T-helper 1 cell treated with Interleukin-12 subunit alpha and Interleukin-12 subunit beta and Interleukin-4 antibody, amounts not matched to agents 30 μg/mL and 1 μg/mL, for 36 hours (primary cell): ENCODE measurements at regions not wholly inside any gene's neighbourhood (a gene's known extent, or its start where the extent isn't known, plus 50 kb on each side); places are given as distances from the start of the nearest gene placed in this dataset.

Experiments
- H3K27ac Mint-ChIP-seq: one replicate; pipeline ENCODE4 v1.8.0; 2021; ENCODE audit warnings: mild to moderate bottlenecking, mixed read lengths
- H3K27me3 Mint-ChIP-seq: one replicate; pipeline ENCODE4 v1.8.0; 2021; ENCODE audit warnings: low read depth, mixed read lengths
- H3K36me3 Mint-ChIP-seq: one replicate; pipeline ENCODE4 v1.8.0; 2021; ENCODE audit warnings: low read depth, mixed read lengths
- H3K4me1 Mint-ChIP-seq: one replicate; pipeline ENCODE4 v1.8.0; 2021; ENCODE audit warnings: low read depth, mixed read lengths
- H3K4me3 Mint-ChIP-seq: one replicate; pipeline ENCODE4 v1.8.0; 2021; ENCODE audit warnings: mild to moderate bottlenecking, moderate library complexity, mixed read lengths
- H3K9me3 Mint-ChIP-seq: one replicate; pipeline ENCODE4 v1.8.0; 2021; ENCODE audit warnings: mixed read lengths

GRCh38 chr2:21453723-21454450 lies 330.1 kb downstream of the TDRD15 start:
- H3K4me3 Mint-ChIP-seq, result no peak overlapping the region

GRCh38 chr2:21454839-21455238 lies 331.1 kb downstream of the TDRD15 start:
- no peak overlapping the region for H3K27ac Mint-ChIP-seq
- H3K9me3 Mint-ChIP-seq, result no peaks in the 10 kb centered on the region
- no peak overlapping the region for H3K4me3 Mint-ChIP-seq
- H3K36me3 Mint-ChIP-seq, result no peaks in the 10 kb centered on the region
- H3K27me3 Mint-ChIP-seq, result no peaks in the 10 kb centered on the region
- H3K4me1 Mint-ChIP-seq, result no peaks in the 10 kb centered on the region

More at GRCh38 chr2:21453723-21454450, 330.1 kb downstream of the TDRD15 start:
- Mint-ChIP-seq H3K9me3 (no peaks in the 10 kb centered on the region), H3K4me1 (no peaks in the 10 kb centered on the region), H3K27me3 (no peaks in the 10 kb centered on the region), H3K36me3 (no peaks in the 10 kb centered on the region), H3K27ac (no peak overlapping the region)

DNA sequence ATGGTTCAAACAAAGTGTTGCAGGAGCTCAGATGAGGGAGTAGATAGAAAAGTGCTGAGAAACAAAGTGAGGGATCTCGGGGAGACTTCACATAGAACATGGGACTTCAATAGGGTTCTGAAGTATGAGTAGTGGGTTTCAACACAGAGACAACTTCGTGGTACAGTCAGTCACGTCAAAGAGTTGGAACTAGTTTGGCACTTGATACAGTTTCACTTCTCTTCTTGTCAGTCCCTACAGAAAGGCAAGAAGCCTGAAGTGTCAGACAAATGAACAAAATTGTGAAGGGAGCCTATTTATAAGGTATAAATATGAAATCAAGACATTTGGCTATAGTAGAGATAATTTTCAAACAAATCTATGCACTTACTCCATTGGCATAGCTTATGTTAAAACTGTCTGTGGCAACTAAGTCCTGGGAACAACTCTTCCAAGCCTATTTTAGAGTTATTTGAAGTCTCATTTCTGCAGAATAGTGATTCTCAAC lies 338.0 kb downstream of the TDRD15 start:
- Mint-ChIP-seq H3K4me3 (no peak overlapping the region), H3K4me1 (no peaks in the 10 kb centered on the region), H3K27ac (no peak overlapping the region), H3K27me3 (no peaks in the 10 kb centered on the region), H3K36me3 (no peaks in the 10 kb centered on the region), H3K9me3 (no peaks in the 10 kb centered on the region)

DNA sequence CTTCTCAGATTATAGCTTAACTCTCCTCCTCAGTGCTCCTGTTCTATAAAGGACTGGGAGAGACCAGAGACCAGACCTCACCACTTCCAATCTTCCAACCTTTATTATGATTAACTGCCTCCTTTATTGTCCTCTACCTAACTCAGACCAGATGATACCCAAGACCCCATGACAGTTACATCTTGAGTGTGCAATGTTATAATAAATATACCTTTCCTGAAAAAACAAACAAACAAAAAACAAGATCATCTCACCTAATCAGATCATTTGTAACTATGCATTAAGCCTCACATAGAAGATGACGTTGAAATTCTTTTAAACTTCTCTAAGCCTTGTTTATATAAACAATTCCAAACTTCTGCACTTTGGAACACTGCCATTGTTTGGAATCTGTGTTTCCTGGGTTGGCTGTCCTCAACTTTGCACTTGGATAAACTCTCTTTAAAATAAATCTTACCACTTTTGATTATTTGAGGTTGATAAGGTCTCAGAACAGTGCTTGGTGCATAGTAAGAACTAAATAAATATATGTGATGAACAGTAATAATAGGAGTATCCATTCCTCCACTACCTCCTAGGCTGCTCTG lies 342.7 kb downstream of the TDRD15 start:
- H3K27me3 Mint-ChIP-seq, result no peaks in the 10 kb centered on the region
- no peaks in the 10 kb centered on the region for H3K4me1 Mint-ChIP-seq
- H3K36me3 Mint-ChIP-seq, result no peaks in the 10 kb centered on the region
- H3K4me3 Mint-ChIP-seq, result no peak overlapping the region
- H3K27ac Mint-ChIP-seq, result no peak overlapping the region
- no peaks in the 10 kb centered on the region for H3K9me3 Mint-ChIP-seq

- no peak overlapping the region for H3K27ac Mint-ChIP-seq
- H3K36me3 Mint-ChIP-seq, result no peaks in the 10 kb centered on the region
- H3K9me3 Mint-ChIP-seq, result no peaks in the 10 kb centered on the region
- H3K4me1 Mint-ChIP-seq, result no peaks in the 10 kb centered on the region
- H3K27me3 Mint-ChIP-seq, result no peaks in the 10 kb centered on the region
- H3K4me3 Mint-ChIP-seq, result no peak overlapping the region
These were observed 343.6 kb downstream of the TDRD15 start for GRCh38 chr2:21467280-21467818.

DNA sequence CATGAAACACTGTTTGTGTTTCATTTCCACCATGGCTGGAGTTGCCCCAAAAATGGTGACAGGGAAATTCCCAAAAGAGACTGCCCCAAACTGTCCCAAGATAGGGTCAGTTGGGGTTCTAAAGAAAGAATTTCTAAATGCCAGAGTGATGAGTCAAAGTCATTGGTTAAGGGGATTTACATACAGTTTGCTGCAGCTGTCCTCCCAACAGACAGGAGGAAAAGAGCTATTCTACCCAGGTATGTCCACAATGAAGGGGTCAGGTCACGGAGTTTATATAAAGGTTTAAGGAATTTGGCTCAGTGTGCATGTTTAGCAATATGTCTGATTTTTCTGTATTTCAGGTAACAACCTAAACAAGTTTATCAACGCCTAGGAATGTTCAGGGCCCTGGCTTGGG lies 344.1 kb downstream of the TDRD15 start:
- H3K36me3 Mint-ChIP-seq, result no peaks in the 10 kb centered on the region
- no peak overlapping the region for H3K27ac Mint-ChIP-seq
- H3K27me3 Mint-ChIP-seq, result no peaks in the 10 kb centered on the region
- H3K4me3 Mint-ChIP-seq, result no peak overlapping the region
- no peaks in the 10 kb centered on the region for H3K9me3 Mint-ChIP-seq
- no peaks in the 10 kb centered on the region for H3K4me1 Mint-ChIP-seq

DNA sequence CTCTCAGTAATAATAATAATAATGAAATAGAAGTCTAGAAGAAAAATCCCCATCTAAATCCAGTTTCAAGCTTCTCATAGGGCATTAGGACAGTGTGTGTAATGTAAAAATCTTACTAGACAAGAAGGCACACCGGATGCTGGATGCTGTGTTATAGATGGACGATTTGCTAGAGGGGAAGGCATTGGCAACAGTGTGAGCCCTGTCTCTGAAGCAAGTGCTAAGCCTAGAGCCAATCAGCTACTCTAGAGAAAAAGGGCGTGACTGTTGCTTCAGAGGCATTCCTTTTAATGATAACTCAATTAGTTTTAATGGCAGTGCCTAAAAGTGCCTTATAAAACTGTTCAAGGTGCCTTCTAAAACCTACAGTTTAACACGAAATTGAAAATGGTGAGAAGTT lies 344.9 kb downstream of the TDRD15 start:
- no peak overlapping the region for H3K27ac Mint-ChIP-seq
- no peaks in the 10 kb centered on the region for H3K9me3 Mint-ChIP-seq

GRCh38 chr2:21469158-21469557 lies 345.4 kb downstream of the TDRD15 start:
- no peak overlapping the region for H3K27ac Mint-ChIP-seq

More for the DNA sequence above, 344.9 kb downstream of the TDRD15 start:
- Mint-ChIP-seq H3K27me3 (no peaks in the 10 kb centered on the region), H3K4me1 (no peaks in the 10 kb centered on the region), H3K4me3 (no peak overlapping the region), H3K36me3 (no peaks in the 10 kb centered on the region)

GRCh38 chr2:21469564-21469963 lies 345.8 kb downstream of the TDRD15 start:
- H3K27me3 Mint-ChIP-seq, result no peaks in the 10 kb centered on the region
- H3K36me3 Mint-ChIP-seq, result no peaks in the 10 kb centered on the region
- no peak overlapping the region for H3K4me3 Mint-ChIP-seq
- no peak overlapping the region for H3K27ac Mint-ChIP-seq
- H3K9me3 Mint-ChIP-seq, result no peaks in the 10 kb centered on the region
- no peaks in the 10 kb centered on the region for H3K4me1 Mint-ChIP-seq

More at GRCh38 chr2:21469158-21469557, 345.4 kb downstream of the TDRD15 start:
- Mint-ChIP-seq H3K4me1 (no peaks in the 10 kb centered on the region), H3K36me3 (no peaks in the 10 kb centered on the region), H3K27me3 (no peaks in the 10 kb centered on the region), H3K4me3 (no peak overlapping the region), H3K9me3 (no peaks in the 10 kb centered on the region)

GRCh38 chr2:21480162-21480561 lies 356.4 kb downstream of the TDRD15 start:
- Mint-ChIP-seq H3K4me3 (no peak overlapping the region), H3K27ac (no peak overlapping the region), H3K4me1 (no peaks in the 10 kb centered on the region), H3K27me3 (no peaks in the 10 kb centered on the region), H3K36me3 (no peaks in the 10 kb centered on the region), H3K9me3 (no peaks in the 10 kb centered on the region)

- H3K27me3 Mint-ChIP-seq, result no peaks in the 10 kb centered on the region
- H3K4me1 Mint-ChIP-seq, result no peaks in the 10 kb centered on the region
- H3K4me3 Mint-ChIP-seq, result no peak overlapping the region
- H3K9me3 Mint-ChIP-seq, result peaks cover 3% of the 10 kb centered on the region
- H3K36me3 Mint-ChIP-seq, result no peaks in the 10 kb centered on the region
- H3K27ac Mint-ChIP-seq, result no peak overlapping the region
These were observed 360.9 kb downstream of the TDRD15 start for GRCh38 chr2:21484643-21485042.

DNA sequence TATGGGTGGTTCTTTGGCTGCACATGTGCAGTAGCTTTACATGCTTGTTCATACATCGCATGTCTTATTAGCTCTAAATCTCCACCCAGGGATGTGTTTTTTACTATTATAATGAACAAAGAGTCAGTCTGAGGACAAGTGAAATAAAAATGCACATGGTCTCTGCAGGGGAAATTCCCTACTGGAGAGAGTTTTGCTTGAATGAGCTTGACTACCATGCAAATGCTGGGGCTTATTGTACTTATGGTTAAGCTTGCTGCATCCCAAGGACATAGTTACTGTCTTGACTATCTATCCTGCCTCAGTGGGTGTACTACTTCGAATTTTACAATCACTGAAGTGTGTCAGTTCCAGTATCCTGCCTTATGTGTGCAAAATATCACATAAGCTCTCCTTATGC lies 362.7 kb downstream of the TDRD15 start:
- Mint-ChIP-seq H3K27ac (no peak overlapping the region), H3K36me3 (no peaks in the 10 kb centered on the region), H3K9me3 (peaks cover 11% of the 10 kb centered on the region), H3K4me3 (no peak overlapping the region), H3K4me1 (no peaks in the 10 kb centered on the region), H3K27me3 (no peaks in the 10 kb centered on the region)

GRCh38 chr2:21489080-21489479 lies 365.3 kb downstream of the TDRD15 start:
- Mint-ChIP-seq H3K9me3 (peaks cover 15% of the 10 kb centered on the region), H3K27me3 (no peaks in the 10 kb centered on the region), H3K4me3 (no peak overlapping the region)

DNA sequence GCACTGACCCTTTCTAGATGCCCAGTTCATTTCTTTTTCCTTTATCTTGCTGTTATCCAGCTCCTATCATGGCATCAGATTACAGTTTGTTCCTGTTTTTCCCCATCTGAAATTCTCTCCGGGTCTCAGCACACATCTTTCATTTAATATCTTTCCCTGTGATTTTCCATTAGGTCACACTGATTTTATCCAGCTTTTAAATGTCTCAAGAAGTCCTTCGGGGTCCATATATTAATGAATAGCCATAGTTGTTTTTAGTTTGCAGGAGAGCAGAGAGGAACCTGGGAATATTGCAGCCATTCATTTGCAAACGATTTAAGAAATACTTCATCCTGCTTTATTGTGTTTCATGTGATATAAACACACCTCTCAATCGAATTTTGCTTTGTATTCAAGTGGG lies 374.2 kb downstream of the TDRD15 start:
- Mint-ChIP-seq H3K9me3 (peaks cover 3% of the 10 kb centered on the region), H3K4me1 (no peaks in the 10 kb centered on the region), H3K4me3 (no peak overlapping the region), H3K27ac (no peak overlapping the region), H3K27me3 (no peaks in the 10 kb centered on the region), H3K36me3 (no peaks in the 10 kb centered on the region)

More at GRCh38 chr2:21489080-21489479, 365.3 kb downstream of the TDRD15 start:
- H3K36me3 Mint-ChIP-seq, result no peaks in the 10 kb centered on the region
- no peak overlapping the region for H3K27ac Mint-ChIP-seq
- H3K4me1 Mint-ChIP-seq, result no peaks in the 10 kb centered on the region

GRCh38 chr2:21500401-21500945 lies 376.7 kb downstream of the TDRD15 start:
- no peaks in the 10 kb centered on the region for H3K36me3 Mint-ChIP-seq
- no peaks in the 10 kb centered on the region for H3K4me1 Mint-ChIP-seq
- no peak overlapping the region for H3K27ac Mint-ChIP-seq
- no peak overlapping the region for H3K4me3 Mint-ChIP-seq
- peaks cover 3% of the 10 kb centered on the region for H3K9me3 Mint-ChIP-seq
- no peaks in the 10 kb centered on the region for H3K27me3 Mint-ChIP-seq
